Uterus (tissue), 3 donors: ENCODE measurements at regions not wholly inside any gene's neighbourhood (a gene's known extent, or its start where the extent isn't known, plus 50 kb on each side); places are given as distances from the start of the nearest gene placed in this dataset.

Experiments used
- DNase-seq, 2 donors: peaks; one replicate each; pipeline ENCODE4 v3.0.0-alpha.2; 2019 to 2020
- H3K27ac ChIP-seq, 2 donors: fragments of 200-600 bp; sonication (generic); 1 replicate in 1 of 2; 2 replicates in 1 of 2; pipeline ENCODE4 v1.5.1; 2016 to 2018
- H3K27me3 ChIP-seq, 2 donors: fragments of 200-600 bp; sonication (generic); one replicate each; pipeline ENCODE4 v1.5.1; 2018 to 2019; ENCODE audit warnings: control low read depth in 1 of 2
- H3K36me3 ChIP-seq, 2 donors: fragments of 200-600 bp; sonication (generic); one replicate each; pipeline ENCODE4 v1.5.1; 2019; ENCODE audit warnings: control low read depth in 1 of 2
- H3K4me1 ChIP-seq, 2 donors: fragments of 200-600 bp; sonication (generic); one replicate each; pipeline ENCODE4 v1.5.1; 2018 to 2019; ENCODE audit warnings: control low read depth in 1 of 2
- H3K4me3 ChIP-seq, 2 donors: fragments of 200-600 bp; sonication (generic); 1 replicate in 1 of 2; 2 replicates in 1 of 2; pipeline ENCODE4 v1.5.1; 2018 to 2019; ENCODE audit warnings: mild to moderate bottlenecking in 1 of 2
- H3K9me3 ChIP-seq, 2 donors: fragments of 200-600 bp; sonication (generic); one replicate each; pipeline ENCODE4 v1.5.1; 2019; ENCODE audit warnings: control low read depth in 1 of 2
- POLR2A ChIP-seq, 2 donors: fragments of 450-650 bp; IDR thresholded peaks; one replicate each; pipeline ENCODE4 v1.6.1; 2016; ENCODE audit warnings: antibody characterized with exemption in 2 of 2, mild to moderate bottlenecking in 1 of 2, moderate library complexity in 1 of 2
- intact Hi-C: fragments of 100-400 bp; cut with DNase I; formaldehyde crosslinking; loops from one replicate; pipeline ENCODE4 v1.15.1; 2023; ENCODE audit warnings: low total_unique reads
- TF ChIP-seq, protein P1 (sequence below), 4 experiments: fragments of 200-600 bp in 2 of 4; fragments of 450-650 bp in 2 of 4; sonication (generic) in 2 of 4; IDR thresholded peaks; one replicate each; pipeline ENCODE4 v1.5.1; 2016 to 2019; ENCODE audit warnings: antibody characterized with exemption in 4 of 4, mild to moderate bottlenecking in 2 of 4, moderate library complexity in 1 of 4
- donor health status: DM: yes; HTN: yes; CAD: no.

DNA sequence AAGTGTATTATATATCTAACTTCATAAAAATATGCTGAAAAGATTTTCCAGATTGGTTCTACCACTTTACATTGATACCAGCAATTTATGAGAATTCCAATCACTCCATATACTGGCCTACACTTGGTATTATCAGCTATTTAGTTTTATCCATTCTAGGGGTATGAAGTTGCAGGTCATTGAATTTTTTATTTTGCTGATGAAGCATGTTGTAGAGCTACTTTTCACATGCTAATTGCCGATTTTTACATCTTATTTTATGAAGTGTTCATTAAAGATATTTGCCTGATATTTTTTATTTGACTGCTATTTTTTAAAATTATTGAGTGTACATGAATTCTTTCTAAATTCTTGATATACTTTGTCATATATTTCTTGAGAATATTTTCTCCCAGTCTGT lies 542.1 kb downstream of the ADCYAP1 start:
- no peak for DNase-seq
- intact Hi-C loops = no loop called here
- TF ChIP-seq, protein P1, sequence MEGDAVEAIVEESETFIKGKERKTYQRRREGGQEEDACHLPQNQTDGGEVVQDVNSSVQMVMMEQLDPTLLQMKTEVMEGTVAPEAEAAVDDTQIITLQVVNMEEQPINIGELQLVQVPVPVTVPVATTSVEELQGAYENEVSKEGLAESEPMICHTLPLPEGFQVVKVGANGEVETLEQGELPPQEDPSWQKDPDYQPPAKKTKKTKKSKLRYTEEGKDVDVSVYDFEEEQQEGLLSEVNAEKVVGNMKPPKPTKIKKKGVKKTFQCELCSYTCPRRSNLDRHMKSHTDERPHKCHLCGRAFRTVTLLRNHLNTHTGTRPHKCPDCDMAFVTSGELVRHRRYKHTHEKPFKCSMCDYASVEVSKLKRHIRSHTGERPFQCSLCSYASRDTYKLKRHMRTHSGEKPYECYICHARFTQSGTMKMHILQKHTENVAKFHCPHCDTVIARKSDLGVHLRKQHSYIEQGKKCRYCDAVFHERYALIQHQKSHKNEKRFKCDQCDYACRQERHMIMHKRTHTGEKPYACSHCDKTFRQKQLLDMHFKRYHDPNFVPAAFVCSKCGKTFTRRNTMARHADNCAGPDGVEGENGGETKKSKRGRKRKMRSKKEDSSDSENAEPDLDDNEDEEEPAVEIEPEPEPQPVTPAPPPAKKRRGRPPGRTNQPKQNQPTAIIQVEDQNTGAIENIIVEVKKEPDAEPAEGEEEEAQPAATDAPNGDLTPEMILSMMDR (IDR thresholded peaks at IDR 0.05) = no peak
- no peak for TF ChIP-seq POLR2A (IDR thresholded peaks at IDR 0.05)
- no peaks in the 10 kb centered on the region for H3K9me3 ChIP-seq
- H3K27me3 ChIP-seq = no peaks in the 10 kb centered on the region
- H3K27ac ChIP-seq = no peak overlapping the region
- H3K4me1 ChIP-seq = no peaks in the 10 kb centered on the region
- no peaks in the 10 kb centered on the region for H3K36me3 ChIP-seq
- no peak overlapping the region for H3K4me3 ChIP-seq

DNA sequence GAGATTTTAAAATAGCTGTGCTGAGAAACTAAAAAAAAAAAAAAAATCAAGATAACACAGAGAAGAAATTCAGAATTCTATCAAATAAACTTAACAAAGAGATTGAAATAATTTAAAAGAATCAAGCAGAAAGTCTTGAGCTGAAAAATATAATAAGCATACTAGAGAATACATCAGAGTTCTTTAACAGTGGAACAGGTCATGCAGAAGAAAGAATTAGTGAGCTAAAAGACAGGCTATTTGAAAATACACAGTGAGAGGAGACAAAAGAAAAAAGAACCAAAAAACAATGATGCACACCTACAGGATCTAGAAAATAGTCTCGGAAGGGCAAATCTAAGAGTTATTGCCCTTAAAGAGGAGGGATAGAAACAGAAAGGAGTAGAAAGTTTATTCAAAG lies 548.1 kb downstream of the ADCYAP1 start:
- DNase-seq = no peak
- no peaks in the 10 kb centered on the region for H3K27me3 ChIP-seq
- H3K9me3 ChIP-seq = no peaks in the 10 kb centered on the region
- H3K4me1 ChIP-seq = no peaks in the 10 kb centered on the region
- TF ChIP-seq POLR2A (IDR thresholded peaks at IDR 0.05) = no peak
- TF ChIP-seq, protein P1 (IDR thresholded peaks at IDR 0.05) = no peak
- H3K27ac ChIP-seq = no peak overlapping the region
- H3K4me3 ChIP-seq = no peak overlapping the region
- intact Hi-C loops = no loop called here
- no peaks in the 10 kb centered on the region for H3K36me3 ChIP-seq

DNA sequence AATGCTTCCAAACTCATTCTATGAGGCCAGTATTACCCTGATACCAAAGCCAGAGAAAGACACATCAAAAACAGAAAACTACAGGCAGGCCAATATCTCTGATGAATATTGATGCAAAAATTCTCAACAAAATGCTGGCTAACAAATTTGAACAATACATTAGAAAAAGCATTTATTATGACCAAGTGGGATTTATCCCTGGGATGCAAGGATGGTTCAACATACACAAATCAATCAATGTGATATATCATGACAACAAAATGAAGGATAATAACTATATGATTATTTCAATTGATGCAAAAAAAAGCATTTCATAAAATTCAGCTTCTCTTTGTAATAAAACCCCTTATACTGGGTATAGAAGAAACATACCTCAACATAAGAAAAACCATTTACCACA lies 550.9 kb downstream of the ADCYAP1 start:
- Histone ChIP-seq H3K9me3 (no peaks in the 10 kb centered on the region), H3K27ac (no peak overlapping the region), H3K27me3 (no peaks in the 10 kb centered on the region), H3K4me3 (no peak overlapping the region), H3K36me3 (no peaks in the 10 kb centered on the region), H3K4me1 (no peaks in the 10 kb centered on the region)
- DNase-seq = no peak
- intact Hi-C loops = no loop called here
- TF ChIP-seq POLR2A (IDR thresholded peaks at IDR 0.05) = no peak
- TF ChIP-seq, protein P1 (IDR thresholded peaks at IDR 0.05) = no peak

DNA sequence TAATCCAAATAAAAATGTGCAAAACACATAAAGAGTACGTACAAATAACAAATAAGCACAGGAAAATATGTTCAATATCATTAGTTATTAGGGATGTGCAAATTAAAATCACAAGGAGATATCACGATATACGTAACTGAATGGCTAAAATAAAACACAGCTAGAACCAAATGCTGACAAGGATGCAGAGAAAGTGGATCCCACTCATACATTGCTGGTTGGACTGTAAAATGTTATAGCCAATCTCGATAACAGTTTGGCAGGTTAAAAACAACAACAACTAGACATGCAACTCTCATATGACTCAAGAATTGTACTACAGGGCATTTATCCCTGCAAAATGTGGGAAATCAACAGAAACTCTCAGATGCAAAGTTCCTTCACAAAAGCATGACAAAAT lies 553.9 kb downstream of the ADCYAP1 start:
- Histone ChIP-seq H3K27ac (no peak overlapping the region), H3K27me3 (no peaks in the 10 kb centered on the region), H3K4me3 (no peak overlapping the region), H3K9me3 (no peaks in the 10 kb centered on the region), H3K4me1 (no peaks in the 10 kb centered on the region), H3K36me3 (no peaks in the 10 kb centered on the region)
- no peak for DNase-seq
- no peak for TF ChIP-seq POLR2A (IDR thresholded peaks at IDR 0.05)
- TF ChIP-seq, protein P1 (IDR thresholded peaks at IDR 0.05) = no peak
- intact Hi-C loops = no loop called here

DNA sequence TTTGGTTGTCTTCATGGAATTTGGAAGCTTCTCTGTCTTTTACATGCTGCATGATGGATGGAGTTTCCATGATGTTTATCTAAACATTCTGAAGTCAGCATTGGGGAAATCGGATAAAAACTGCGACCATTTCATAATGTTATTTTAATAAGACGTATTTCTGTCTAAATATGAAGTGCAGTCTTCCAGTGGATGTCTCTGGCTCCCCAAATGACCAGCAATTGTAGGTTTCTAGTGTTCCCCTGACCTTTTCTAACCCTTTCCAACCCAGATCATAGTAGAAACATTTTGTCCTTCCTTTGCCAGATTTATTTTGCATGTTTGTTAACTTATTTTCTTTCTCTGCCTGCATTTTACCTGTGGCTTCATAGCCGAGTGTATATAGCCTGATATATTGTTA lies 559.3 kb downstream of the ADCYAP1 start:
- Histone ChIP-seq H3K27ac (no peak overlapping the region), H3K9me3 (no peaks in the 10 kb centered on the region), H3K27me3 (no peaks in the 10 kb centered on the region), H3K4me1 (no peaks in the 10 kb centered on the region), H3K4me3 (no peak overlapping the region), H3K36me3 (no peaks in the 10 kb centered on the region)
- intact Hi-C loops = no loop called here
- DNase-seq = no peak
- TF ChIP-seq, protein P1 (IDR thresholded peaks at IDR 0.05) = no peak
- no peak for TF ChIP-seq POLR2A (IDR thresholded peaks at IDR 0.05)
